HG02840 (cell line): ENCODE measurements at regions not wholly inside any gene's neighbourhood (a gene's known extent, or its start where the extent isn't known, plus 50 kb on each side); places are given as distances from the start of the nearest gene placed in this dataset.

Source experiments
- ATAC-seq: cut with Tn5 transposase; IDR thresholded peaks from one replicate; pipeline ENCODE4 v1.9.1; 2021; ENCODE audit warnings: mild to moderate bottlenecking, moderate library complexity, moderate number of reproducible peaks; ENCODE audit not compliant: unreplicated experiment, low FRiP score

DNA sequence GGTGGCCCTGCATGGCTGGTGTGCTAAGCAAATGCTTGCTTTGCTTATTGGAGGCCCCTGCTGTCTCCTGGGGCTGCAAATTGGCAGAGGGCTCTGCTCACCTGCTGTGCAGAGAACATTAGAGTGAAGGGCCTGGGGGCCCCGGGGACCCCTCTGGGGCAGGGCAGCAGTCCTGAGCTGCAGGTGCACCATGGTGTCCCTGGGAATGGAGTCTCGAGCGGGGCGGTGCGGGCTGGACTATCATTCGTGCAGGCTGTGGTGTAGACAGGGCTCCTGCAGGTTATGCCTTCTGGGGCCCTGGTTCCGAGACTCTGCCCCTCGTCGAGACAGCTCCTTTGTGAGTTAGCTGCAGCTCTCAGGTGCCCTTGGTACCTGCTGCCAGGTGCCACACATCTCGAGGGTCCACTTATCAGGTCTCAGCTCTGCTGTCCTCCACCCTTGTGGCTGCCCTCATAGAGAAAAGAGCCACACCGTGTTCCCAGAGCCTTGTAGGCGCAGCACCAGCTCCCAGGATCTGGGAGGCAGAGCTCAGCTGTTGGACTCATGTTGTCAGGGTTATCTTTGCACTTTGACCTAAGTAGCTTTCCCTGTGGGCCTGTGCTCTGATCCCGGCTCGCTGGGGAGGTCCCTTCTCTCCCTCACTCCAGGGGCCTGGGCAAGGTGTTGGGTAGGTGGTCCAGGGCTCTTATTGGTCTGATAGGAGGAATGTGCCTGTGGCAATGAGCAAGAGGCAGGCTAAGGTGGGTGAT lies 58.0 kb upstream of the ZNF536 start:
- no peak for ATAC-seq

DNA sequence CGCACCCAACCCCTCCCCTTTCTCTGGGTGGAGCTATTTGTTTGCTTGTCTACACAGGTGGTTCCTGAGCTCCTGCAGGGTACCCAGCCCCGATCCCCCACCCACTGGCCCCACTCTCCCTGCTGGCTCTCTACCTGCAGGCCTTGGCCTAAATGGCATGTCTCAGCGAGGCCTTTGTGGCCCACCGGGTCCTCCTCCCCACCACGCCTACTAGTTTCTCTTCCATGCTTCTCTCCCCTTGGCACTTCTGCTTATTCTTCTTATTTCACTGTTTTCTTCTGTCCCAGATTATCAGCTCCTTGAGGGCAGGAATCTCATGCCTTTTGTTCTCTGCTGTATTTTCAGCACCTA lies 57.4 kb upstream of the ZNF536 start:
- ATAC-seq: no peak

DNA sequence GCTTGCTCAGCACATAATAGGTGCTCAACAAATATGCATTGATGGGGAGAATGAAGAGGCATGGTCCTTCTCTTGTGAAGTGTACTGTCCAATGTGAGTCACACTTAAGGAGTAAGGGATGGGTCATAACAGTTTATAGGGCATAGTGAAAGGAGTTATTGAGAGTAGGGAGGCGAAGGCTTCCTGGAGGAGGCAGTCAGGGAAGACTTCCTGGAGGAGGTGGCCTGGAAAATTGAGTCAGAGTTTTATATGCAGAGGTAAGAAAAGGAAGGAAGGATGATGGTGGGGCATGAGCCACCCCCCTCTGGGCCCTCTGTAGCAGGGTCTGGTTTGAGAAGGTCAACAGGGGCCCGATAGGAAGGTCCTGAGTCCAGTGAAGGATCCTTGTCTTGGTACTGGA lies 57.0 kb upstream of the ZNF536 start:
- ATAC-seq: no peak

DNA sequence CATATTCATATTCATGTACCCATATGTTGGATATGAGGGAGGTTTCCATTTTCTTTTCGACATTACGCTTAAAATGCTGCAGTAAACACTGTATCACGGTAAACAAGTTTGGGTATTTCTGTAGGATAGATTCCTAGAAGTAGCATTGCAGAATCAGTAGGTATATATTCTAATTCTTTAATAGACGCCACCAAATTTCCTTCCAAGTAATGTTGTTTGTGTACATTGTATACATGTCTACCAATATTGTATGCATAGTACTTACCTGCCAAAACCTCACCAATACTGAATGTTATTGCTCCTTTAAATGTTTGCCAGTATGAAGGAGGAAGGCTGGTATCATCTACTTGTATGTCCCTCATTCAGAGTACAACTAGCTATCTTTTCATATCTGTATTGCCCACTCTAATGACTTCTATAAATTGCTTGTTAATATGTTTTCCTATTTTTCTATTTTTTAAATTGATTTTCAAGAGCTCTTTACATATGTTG lies 56.1 kb upstream of the ZNF536 start:
- no peak for ATAC-seq

- no peak for ATAC-seq
Measured at GRCh38 chr19:30316560-30317106, 55.6 kb upstream of the ZNF536 start.

GRCh38 chr19:30317403-30317802 lies 54.8 kb upstream of the ZNF536 start:
- no peak for ATAC-seq

DNA sequence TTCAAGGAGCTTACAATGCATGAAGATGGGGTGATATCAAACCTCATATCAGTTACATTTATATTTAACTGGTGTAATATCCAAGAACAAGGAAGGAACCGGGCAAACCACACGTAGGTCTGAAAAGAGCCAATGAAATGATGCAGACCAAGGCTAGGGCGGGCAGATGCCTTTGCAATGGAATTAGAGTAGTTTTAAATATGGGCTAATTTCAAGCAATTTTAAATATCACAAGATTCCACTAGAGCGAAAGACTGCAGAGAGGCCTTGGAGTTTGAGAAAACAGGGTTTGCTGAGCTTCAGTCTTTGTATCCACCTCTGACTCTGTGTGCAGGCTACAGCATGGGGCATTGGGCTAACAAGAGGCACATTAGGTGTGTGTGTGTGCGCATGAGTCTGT lies 53.9 kb upstream of the ZNF536 start:
- ATAC-seq: no peak

DNA sequence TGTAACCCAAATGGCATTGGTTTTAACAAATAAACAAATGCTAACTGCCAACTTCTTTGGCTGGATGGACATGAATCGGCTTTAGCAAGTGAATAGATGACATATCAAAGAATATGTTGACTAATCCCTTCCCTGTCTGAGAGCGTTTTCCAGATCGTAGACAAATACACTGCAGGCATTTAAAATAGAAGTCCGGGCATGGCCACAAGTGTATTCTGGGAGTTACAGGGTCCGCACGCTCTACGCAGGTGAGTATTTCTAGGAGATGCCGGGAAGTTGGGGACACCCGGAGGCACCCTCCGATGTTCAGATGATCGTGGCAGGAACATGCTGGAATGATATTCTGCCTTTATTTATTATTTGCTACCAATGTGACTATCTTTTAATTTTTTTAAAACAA lies 53.2 kb upstream of the ZNF536 start:
- ATAC-seq: no peak

- no peak for ATAC-seq
Measured at GRCh38 chr19:30319411-30319810, 52.8 kb upstream of the ZNF536 start.

- ATAC-seq: no peak
Measured at GRCh38 chr19:30319876-30320275, 52.3 kb upstream of the ZNF536 start.

GRCh38 chr19:30320466-30320865 lies 51.7 kb upstream of the ZNF536 start:
- no peak for ATAC-seq

- no peak for ATAC-seq
Measured at GRCh38 chr19:30320916-30321315, 51.3 kb upstream of the ZNF536 start.
